GM12801 (cell line): ENCODE measurements at regions not wholly inside any gene's neighbourhood (a gene's known extent, or its start where the extent isn't known, plus 50 kb on each side); places are given as distances from the start of the nearest gene placed in this dataset.

ENCODE experiments used
- CTCF ChIP-seq: IDR thresholded peaks from one replicate; pipeline ENCODE4 v1.5.1; 2011; ENCODE audit warnings: control low read depth; ENCODE audit not compliant: insufficient read length; ENCODE audit errors: extremely low read depth

- no peak for TF ChIP-seq CTCF
These were observed 228.3 kb downstream of the KLF5 start for GRCh38 chr13:73286942-73287620.

- no peak for TF ChIP-seq CTCF
These were observed 227.4 kb downstream of the KLF5 start for GRCh38 chr13:73286177-73286576.

GRCh38 chr13:73284081-73284874 is 225.5 kb downstream of the KLF5 start:
- no peak for TF ChIP-seq CTCF

- TF ChIP-seq CTCF: no peak
These were observed 224.8 kb downstream of the KLF5 start for GRCh38 chr13:73283636-73284035.

GRCh38 chr13:73281746-73282145 is 222.9 kb downstream of the KLF5 start:
- TF ChIP-seq CTCF: no peak

- TF ChIP-seq CTCF: no peak
These were observed 219.4 kb downstream of the KLF5 start for GRCh38 chr13:73278186-73278585.

- TF ChIP-seq CTCF: no peak
These were observed 216.4 kb downstream of the KLF5 start for GRCh38 chr13:73275163-73275562.
